ENCODE measurements at regions not wholly inside any gene's neighbourhood (a gene's known extent, or its start where the extent isn't known, plus 50 kb on each side); places are given as distances from the start of the nearest gene placed in this dataset.

DNA sequence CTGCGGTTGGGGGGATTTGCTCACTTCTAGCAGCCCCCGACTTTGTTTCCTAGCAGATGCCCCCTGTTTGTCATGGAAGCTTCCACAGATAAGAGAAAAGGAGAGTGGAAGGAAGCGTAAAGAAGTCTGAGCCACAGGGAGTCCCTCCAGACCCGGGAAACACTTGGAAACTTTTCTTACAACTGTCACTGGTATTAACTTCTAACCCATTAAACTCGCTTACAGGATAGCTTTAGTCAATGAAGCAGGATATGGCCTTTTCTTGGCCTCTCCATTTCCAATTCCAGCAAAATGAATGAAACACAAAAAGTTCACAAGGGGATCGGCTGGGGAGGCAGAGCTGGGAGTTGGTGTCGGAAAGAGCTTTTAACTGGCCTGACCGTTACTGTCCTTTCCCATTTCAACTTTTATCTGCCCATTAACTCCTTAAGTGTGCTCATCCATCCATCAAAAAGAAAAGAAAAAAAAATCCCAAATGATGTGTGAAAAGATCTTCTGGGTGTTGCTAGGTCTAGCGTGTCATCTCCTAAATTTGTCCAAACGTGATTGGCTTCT is 231.9 kb upstream of the ARGLU1 start:
- no peak for DNase-seq (ENCODE audit: low read depth)

DNA sequence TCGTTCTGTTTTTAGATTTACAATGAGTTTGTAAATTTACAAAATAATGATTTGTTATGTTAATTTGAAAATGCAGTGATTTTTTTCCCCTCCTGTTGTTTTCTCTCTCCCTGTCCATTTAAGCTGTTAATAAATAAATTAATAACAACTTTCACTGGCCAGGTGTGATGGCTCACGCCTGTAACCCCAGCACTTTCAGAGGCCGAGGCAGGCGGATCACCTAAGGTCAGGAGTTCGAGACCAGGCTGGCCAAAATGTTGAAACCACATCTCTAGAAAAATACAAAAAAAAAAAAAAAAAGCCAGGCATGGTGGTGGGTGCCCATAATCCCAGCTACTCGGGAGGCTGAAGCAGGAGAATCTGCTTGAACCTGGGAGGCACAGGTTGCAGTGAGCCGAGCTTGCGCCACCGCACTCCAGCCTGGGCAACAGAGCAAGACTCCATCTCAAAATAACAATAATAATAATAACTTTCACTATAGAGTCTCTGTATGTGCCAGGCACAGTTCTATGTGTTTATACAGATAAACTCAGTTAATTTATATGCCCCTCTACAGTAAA is 229.2 kb upstream of the ARGLU1 start:
- no peak for DNase-seq (ENCODE audit: low read depth)

GRCh38 chr13:106796280-106797047 is 228.5 kb upstream of the ARGLU1 start:
- DNase-seq (ENCODE audit: low read depth): no peak

- DNase-seq (ENCODE audit: low read depth): no peak
Measured at GRCh38 chr13:106795847-106796246, 227.9 kb upstream of the ARGLU1 start.

GRCh38 chr13:106794117-106794516 is 226.2 kb upstream of the ARGLU1 start:
- DNase-seq (ENCODE audit: low read depth): no peak

GRCh38 chr13:106789911-106790310 is 222.0 kb upstream of the ARGLU1 start:
- no peak for DNase-seq (ENCODE audit: low read depth)

- no peak for DNase-seq (ENCODE audit: low read depth)
Measured at GRCh38 chr13:106786006-106786563, 218.1 kb upstream of the ARGLU1 start.

DNA sequence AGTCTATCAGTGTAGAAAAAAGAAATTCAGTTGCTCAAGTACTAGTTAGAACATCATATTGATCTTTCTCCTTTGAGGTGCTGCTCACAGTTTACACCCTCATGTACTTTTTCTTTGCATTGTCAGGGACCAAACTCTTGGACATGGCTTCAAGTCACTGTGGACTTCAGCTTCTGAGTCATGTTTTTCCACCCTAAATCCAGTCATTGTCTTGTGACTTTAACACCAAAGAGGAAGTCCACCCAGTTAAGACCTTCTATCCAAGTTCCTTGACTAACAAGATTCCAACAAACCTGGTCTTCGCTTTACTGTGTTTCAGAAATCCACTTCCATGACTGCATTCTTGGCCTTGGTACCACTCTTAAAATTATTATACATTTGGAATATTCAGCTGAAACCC is 206.7 kb upstream of the ARGLU1 start:
- DNase-seq (ENCODE audit: low read depth): no peak

- no peak for DNase-seq (ENCODE audit: low read depth)
Measured at GRCh38 chr13:106772006-106772601, 204.2 kb upstream of the ARGLU1 start.

- DNase-seq (ENCODE audit: low read depth): no peak
Measured at GRCh38 chr13:106768991-106769390, 201.1 kb upstream of the ARGLU1 start.

DNA sequence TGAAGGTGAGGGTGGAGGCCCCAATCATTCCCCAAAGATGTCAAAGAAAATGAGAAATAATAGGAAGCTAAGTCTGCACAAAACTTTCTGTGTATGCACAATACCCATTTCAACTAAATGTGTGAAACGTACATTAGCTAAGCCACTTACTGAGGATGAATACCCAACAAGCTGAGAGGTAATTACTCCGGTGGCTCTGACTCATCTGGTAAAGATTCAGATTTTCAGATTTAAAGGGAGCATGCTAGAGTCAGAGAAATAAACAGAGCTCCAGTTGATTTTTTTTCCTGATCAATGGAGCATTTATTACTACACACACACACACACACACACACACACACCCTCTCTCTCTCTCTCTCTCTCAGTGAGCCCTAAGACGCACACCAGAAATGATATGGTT is 194.8 kb upstream of the ARGLU1 start:
- DNase-seq (ENCODE audit: low read depth): no peak

- no peak for DNase-seq (ENCODE audit: low read depth)
Measured at GRCh38 chr13:106756446-106756845, 188.5 kb upstream of the ARGLU1 start.

DNA sequence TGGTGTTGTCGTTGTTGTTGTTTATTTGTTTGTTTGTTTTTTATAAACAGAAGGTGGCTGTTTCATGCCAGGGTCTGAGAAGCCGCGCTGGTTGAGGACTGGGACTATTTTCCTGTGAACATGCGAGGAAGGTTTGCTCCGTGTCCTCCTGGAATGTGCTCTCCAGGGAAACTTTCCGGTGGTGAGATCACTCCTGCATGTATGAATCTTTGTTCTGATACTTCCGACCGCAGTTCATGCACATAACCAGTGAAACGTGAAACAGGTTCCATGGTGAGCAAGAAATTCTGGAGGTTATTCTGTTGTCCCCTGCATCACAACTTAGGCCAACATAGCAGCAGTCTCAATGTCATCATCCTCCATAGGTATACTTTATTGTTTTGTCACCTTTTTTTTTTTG is 187.6 kb upstream of the ARGLU1 start:
- DNase-seq (ENCODE audit: low read depth): no peak

DNA sequence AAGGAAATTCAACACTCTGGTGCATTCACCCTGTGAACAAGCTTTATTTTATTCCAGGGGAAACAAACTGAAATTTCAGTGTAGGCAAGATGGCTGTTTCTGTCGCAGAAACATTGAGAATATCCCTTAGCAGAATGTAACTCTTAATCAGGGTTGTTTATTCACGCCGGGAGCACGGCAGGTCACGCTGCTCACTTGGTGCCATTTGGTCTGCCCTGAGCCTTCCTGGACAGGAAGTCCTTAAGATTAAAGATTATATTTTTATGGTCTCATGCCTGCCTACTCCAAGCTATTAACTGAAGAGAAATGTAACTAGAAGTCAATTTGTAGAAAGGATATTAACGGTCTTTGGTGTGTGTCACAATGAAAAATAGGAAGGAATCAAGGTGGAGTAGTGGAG is 185.3 kb upstream of the ARGLU1 start:
- no peak for DNase-seq (ENCODE audit: low read depth)

- DNase-seq (ENCODE audit: low read depth): no peak
Measured at GRCh38 chr13:106752584-106753170, 184.7 kb upstream of the ARGLU1 start.

DNA sequence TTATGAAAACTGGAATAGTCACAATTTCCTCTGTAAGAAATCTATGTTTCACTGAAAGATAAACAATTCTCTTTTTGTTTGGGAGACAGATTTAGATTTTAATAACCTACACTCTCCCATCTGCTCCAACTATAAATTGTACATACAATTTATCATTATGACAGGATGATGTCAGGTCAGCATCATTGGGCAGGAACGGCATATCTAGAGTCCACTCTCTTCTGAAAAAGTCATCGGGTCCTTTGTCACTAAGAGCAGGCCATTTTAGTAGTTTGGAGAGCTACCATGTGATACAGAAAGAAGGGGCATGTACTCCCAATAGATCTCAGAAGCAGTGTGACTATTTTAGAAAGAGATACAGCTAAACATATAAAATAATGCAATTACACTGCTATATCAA is 180.8 kb upstream of the ARGLU1 start:
- no peak for DNase-seq (ENCODE audit: low read depth)

DNA sequence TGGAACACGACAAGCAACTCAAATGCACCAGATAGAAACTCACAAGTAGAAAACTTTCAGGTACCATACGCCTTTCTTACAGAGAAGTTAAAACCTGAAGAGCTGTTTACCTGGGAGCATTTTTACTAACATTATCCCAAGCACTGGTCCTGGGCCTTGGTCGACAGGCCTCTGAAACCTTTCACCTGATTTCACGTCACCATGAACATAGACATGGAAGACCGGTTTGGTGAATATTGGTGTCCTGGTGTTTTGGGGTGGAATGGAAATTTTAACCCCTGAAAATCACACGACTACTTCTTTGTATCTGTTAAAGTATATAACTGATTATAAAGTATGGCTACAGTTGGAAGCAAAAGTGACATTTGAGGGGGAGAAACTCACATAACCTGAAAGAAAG is 176.6 kb upstream of the ARGLU1 start:
- DNase-seq (ENCODE audit: low read depth): no peak

GRCh38 chr13:106738186-106738678 is 170.3 kb upstream of the ARGLU1 start:
- no peak for DNase-seq (ENCODE audit: low read depth)

DNA sequence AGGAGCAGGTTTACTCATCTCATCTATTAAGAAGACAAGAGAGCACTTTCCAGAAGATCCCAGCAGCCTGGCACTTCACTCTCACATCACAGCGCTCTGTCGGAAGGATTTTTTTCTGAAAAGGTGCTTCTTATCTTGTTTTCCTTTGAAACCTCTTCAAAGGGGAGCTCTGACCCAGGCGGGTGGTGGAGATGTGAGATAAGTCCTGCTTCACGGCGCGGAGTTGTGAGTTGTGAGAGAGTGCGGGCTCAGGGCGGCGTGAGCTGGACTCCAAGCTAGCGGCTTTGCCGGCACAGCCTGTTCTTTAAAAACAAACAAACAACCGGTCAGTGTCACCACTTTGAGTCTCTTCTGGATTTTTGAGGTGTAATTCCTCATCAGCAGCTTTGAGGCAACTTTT is 169.0 kb upstream of the ARGLU1 start:
- no peak for DNase-seq (ENCODE audit: low read depth)

- no peak for DNase-seq (ENCODE audit: low read depth)
Measured at GRCh38 chr13:106734198-106734597, 166.3 kb upstream of the ARGLU1 start.

DNA sequence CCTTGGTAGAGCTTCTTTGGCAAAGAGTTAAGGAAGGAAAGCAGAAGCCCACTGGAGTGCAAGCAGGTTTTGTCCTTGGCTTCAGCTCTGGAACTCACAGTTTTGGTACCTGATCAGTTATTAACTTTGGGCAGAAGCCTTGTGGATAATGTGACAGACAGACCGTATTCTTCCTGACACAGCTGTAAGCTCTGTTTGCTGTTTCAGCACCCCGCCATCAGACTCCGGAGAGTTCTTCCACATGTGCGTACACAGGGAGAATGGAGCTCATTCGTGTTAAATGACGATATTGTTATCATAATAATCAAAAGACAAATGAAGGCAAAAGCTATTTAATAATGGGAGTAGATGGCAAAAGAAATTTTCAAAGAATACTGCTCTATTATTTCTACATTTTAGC is 155.1 kb upstream of the ARGLU1 start:
- no peak for DNase-seq (ENCODE audit: low read depth)

DNA sequence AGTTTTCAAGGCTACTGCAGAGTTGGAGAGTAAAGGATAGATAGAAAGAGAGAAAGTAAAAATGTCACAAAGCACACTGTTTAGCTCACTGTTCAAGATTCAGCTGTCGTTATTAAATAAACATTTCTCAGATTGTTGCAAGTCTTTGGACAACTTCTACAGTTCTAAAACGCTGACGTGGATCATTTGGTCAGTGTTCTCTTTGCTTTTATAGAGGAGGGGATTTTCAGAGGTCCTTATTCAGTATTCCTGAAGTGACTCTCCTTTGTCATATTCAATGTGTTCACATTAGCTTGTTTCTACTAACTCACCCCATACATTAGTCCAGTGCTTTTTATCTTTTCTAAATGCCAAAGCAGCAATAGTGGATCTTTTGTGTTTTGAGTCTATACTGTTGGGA is 154.7 kb upstream of the ARGLU1 start:
- DNase-seq (ENCODE audit: low read depth): no peak

- no peak for DNase-seq (ENCODE audit: low read depth)
Measured at GRCh38 chr13:106721599-106721998, 153.7 kb upstream of the ARGLU1 start.
